Superior temporal gyrus (tissue), 1 donor: ENCODE measurements at regions not wholly inside any gene's neighbourhood (a gene's known extent, or its start where the extent isn't known, plus 50 kb on each side); places are given as distances from the start of the nearest gene placed in this dataset.

Experiments
- DNase-seq: peaks from one replicate; pipeline ENCODE4 v3.0.0-alpha.2; 2016; ENCODE audit errors: extremely low spot score

DNA sequence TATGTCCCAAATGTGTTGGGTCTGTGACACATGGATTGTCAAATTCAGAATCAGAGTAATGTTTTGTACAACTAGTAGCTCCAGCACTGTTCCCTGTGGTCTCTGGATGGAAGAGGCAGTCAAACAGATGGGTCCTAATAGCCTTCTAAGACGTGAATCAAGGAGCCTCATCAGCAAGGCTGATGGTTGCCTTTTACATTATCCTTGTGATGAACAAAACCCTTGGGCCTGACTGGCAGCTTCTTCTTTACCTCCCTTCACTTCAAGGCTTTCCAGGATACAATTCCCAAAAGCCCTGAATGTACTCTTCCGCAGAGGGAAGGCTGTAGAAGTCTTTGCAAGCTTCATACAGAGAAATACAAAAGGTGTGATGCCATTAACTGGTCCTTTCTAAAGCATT lies 633.3 kb downstream of the USP25 start:
- no peak for DNase-seq

DNA sequence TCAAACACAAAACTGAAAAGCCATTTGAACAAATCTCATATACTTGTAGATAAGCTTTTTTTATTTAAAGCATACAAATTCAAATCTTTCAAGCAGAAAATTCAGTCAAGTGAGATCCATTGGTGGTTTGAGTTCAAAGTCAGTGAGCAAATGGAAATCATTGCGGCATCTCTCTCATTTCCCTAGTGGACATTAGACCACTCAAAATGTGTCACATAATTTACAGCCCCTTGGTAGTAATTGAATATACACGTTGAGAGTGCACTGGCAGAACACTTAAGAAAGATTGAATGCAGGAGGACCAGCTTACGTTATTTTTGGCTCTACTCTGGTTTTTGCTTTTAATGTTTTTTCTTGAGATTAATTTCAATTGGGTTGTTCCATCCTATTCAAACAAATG lies 633.7 kb downstream of the USP25 start:
- DNase-seq: no peak

- DNase-seq: no peak
Measured at GRCh38 chr21:16366207-16366606, 636.4 kb downstream of the USP25 start.

- DNase-seq: no peak
Measured at GRCh38 chr21:16367079-16367478, 637.3 kb downstream of the USP25 start.

GRCh38 chr21:16370186-16370585 lies 640.4 kb downstream of the USP25 start:
- DNase-seq: no peak

DNA sequence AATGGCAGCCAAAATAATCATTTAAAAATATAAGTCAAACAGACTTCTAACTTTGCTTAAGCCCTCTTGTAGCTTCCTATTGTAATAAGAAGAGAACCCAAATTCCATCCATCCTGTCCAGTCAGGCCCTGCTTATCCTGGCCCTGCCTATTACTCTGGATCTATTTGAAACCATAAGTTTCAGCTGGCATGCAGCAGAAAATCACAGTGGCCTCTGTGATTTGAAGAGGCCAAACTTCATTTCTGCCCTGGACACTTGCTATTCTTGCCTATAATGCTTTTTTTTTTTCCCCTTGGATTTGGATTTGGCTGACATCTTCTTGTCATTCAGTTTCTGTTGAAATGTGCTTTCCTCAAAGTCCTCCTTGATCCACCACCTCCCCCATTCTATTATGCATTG lies 642.8 kb downstream of the USP25 start:
- DNase-seq: peak; percentile 47

DNA sequence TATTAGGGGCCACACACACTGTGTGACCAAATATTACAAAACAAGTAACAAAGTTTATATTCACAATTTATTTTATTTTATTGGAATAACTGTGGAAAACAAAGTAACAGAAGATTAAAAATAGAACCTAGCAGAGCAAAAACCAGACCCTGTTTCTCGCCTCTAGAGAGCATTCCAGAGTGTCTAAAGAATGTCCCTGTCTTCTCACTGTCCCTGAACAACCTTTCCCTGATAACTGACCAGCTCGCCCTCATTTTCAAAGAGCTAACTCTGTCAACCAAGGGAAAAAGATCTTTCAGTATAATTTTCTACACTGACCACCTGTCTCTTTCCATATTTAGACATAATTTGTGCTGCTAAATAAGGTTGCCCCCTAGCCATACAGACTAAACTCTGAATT lies 646.9 kb downstream of the USP25 start:
- no peak for DNase-seq

DNA sequence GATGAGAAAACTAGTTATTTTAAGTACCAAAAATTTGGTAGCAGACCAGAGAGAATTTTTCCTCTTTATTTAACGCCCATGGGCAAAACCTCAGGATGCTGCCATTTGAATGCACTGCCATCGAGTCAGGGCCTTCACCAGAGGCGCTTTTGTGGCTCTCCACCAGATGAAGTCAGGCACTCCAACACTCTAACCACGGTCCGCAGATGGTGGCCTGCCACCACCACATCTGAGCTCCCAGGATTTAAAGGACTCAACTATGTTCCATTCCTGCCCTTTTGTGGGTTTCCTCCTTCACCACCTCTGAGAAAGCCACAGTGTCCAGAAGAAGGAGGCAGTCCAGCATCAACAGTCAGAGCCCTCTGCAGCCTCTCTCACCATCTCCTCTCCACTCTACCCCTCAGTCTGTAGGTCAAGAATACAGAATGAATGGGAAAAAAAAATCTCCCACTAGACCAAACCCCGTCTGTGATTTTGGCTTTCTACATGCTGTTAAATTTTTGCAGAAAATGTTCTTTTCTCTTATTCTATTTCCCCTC lies 647.4 kb downstream of the USP25 start:
- DNase-seq: no peak

DNA sequence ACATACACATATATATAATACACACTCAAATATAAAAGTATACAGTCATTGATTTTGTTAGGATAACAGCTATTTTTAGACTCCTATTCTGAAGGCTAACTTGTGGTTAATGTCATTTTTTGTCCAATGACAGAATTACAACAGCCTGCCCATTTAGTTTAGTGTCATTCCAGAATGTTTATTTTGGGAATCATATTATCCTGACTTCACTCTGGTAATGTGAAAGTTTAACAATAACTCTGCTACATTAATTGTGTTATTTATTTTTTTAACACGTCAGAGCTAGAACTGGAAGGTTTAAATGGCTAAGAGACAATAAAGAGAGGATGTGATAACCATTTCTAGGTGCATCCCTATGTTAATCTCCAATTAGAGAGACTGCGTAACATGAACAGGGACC lies 648.1 kb downstream of the USP25 start:
- no peak for DNase-seq

DNA sequence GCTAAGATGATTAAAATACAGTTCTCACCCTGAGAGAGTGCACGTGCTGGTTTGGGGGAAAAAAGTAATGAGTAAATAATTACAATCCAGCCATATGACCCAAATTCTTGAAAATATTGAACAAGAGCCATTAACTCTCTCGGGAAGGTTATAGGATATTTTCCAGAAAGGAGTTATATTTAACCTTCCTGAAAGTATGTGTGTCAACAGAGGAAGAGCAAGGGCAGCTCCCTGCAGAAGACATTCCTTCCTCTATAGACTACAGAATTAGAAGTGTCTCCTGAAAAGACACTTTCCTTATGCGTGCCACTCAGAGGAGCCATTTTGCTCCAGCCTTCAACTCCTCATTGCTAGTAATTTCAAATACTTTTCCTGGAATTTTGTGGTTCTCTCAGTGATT lies 648.7 kb downstream of the USP25 start:
- DNase-seq: no peak

GRCh38 chr21:16388291-16388690 lies 658.5 kb downstream of the USP25 start:
- no peak for DNase-seq

DNA sequence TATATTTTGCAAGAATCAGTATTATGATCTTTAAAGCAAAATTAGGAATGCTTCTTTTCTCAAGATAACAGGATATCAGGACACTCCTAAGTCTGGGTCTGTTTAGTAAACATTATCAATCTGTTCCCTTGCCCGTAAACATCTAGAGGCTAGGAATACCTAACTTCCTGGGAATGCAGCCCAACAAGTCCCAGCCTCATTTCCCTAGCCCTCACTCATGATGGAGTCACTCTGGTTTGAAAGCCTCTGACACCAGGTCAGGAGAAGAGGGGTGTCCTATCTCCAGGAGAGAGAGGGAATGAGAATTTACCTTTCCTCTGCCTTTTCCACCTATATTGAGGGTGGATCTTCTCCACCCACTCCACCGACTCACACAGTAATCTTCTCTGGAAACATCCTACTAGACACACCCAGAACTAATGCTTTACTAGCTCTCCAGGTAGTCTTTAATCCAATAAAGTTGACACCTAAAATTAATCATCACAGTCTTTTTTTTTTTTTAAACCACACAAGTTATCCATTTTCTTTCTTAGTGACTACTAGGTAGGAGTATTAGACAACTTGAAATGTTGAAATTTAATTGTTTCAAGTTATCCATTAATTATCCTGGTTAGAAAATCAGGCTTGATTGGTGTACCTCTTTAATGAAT lies 659.3 kb downstream of the USP25 start:
- no peak for DNase-seq

DNA sequence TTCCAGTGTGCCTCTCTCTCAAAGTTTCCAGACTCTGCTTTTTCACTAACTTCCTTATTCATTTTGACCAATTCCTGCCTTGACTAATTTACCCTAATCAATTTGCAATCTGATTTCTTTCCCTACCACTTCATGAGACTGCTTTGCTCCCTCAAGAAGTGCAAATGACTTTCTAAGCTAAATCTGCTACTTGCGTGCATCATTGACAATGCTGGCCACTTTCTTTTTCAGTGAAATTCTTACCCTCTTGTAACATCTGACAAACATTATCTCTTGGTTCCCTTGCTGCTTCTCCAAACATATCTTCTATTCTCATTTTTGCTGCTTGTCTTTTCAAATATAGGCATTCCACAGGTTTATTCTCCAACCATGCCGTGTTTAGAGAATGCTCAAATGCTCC lies 659.9 kb downstream of the USP25 start:
- no peak for DNase-seq

GRCh38 chr21:16395285-16395684 lies 665.5 kb downstream of the USP25 start:
- no peak for DNase-seq

DNA sequence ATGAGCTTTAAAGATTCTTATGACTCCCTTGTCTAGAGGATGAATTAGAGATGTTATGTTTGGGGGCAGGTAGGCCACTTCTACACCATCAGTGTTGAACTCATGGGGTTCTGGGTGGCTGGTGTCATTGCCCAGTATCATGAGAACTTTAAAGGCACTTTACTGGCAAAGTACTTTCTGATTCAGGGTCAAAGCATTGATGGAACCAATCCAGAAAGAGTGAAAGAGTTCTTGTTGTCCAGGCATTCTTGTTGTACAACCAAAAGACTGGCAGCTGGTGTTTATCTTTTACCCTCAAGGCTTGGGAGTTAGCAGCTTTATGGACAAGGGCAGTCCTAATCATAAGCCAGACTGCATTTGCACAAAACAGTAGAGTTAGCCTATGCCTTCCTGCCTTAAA lies 673.0 kb downstream of the USP25 start:
- DNase-seq: no peak

- DNase-seq: no peak
Measured at GRCh38 chr21:16404776-16405175, 675.0 kb downstream of the USP25 start.

- DNase-seq: no peak
Measured at GRCh38 chr21:16406355-16406754, 676.6 kb downstream of the USP25 start.

GRCh38 chr21:16407403-16408240 lies 677.8 kb downstream of the USP25 start:
- peak; percentile 5 for DNase-seq

DNA sequence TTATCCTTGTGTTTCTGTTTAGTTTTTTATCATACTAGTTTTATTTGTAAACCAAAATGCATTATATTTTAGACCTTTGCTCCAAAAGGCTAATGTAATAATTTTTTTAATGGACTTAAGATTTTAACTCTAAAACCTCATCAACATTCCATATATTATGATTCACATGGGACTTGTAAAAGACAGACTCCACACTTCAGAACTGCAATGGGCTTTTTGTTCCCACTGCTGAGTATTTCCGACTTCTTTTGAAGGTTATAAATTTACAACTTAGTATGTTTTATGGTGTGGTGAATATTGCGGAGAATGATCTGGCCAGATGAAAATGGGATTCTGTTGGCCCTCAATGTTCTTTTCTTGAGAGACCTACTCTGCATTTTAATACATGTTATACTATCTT lies 678.5 kb downstream of the USP25 start:
- DNase-seq: no peak

GRCh38 chr21:16409352-16409751 lies 679.6 kb downstream of the USP25 start:
- DNase-seq: peak; percentile 5

GRCh38 chr21:16418226-16418625 lies 688.4 kb downstream of the USP25 start:
- DNase-seq: peak; percentile 45

DNA sequence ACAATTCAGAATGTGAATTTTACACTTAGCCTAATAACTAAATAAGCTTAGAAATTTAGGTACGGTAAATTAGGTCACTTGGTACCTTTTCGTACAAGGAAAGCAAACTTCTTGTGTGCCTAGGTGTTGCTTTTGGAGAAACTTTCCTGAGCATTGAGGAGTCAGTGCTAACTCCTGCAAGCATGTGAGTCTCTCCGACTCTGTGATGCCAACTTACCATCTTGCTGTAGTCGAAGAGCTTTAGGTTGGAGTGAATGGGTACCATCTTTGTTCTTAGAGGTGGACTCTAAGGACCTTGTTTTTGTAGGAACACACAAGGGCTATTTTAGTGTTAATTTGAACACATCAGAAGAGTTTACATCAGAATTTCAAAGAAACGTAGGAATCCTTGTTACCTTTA lies 688.9 kb downstream of the USP25 start:
- peak; percentile 64 for DNase-seq
